ENCODE measurements at regions not wholly inside any gene's neighbourhood (a gene's known extent, or its start where the extent isn't known, plus 50 kb on each side); places are given as distances from the start of the nearest gene placed in this dataset.

DNA sequence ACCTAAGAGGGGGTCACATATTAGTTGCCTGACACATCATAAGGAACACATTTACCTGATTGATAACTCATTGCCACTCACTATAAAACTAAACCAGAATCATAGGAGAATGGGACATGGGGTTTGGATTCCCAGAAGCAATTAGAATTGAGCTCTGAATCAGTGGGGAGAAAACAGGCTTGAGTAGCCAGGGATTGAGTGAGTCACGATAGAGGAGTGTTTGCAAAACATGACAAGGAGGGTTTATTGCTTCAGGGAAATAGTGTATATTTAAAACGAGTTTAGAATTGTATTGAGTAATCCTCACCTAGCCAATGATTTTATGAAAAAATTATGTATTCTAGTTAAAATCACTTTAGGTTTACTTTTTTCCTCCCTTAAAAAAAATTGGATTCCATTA, 101.1 kb upstream of the THRB start:
- ChIA-PET POLR2A (ENCODE audit: unreplicated experiment) (no interaction called here), CTCF (no interaction called here)
- dilution Hi-C loops (cut with HindIII; ENCODE audit: low sequenced_read_pairs, unreplicated experiment), result no loop called here
- Histone ChIP-seq H3K23ac (ENCODE audit: low read depth, low read length) (no peak overlapping the region), H4K5ac (ENCODE audit: low read depth, low read length) (no peak overlapping the region), H3K18ac (ENCODE audit: low read depth, low read length) (no peak overlapping the region), H3K79me1 (ENCODE audit: low read depth in 1 of 2, low read length in 2 of 2) (no peaks in the 10 kb centered on the region), H3K4me1 (ENCODE audit: control insufficient read depth, insufficient read depth, low read length) (no peaks in the 10 kb centered on the region), H3K36me3 (ENCODE audit: control insufficient read depth, insufficient read depth, low read length) (no peaks in the 10 kb centered on the region), H3K14ac (replicated peaks; ENCODE audit: low read depth, low read length) (no peak overlapping the region), H3K27me3 (ENCODE audit: control insufficient read depth, insufficient read depth, low read length) (no peaks in the 10 kb centered on the region), H2AK5ac (ENCODE audit: low read depth, low read length) (no peak overlapping the region), H3K4ac (ENCODE audit: low read depth, low read length) (no peak overlapping the region), H3K9me3 (ENCODE audit: control insufficient read depth, insufficient read depth, low read length) (no peaks in the 10 kb centered on the region), H4K20me1 (ENCODE audit: insufficient read depth, low read length) (no peaks in the 10 kb centered on the region), H3K9ac (ENCODE audit: low read depth, low read length) (no peak overlapping the region), H2BK15ac (ENCODE audit: low read depth, low read length) (no peak overlapping the region), H3K4me3 (ENCODE audit: insufficient read depth, low read depth, low read length) (no peak overlapping the region), H2BK120ac (ENCODE audit: low read depth, low read length) (no peak overlapping the region), H2BK5ac (ENCODE audit: low read depth, low read length, poor library complexity, severe bottlenecking) (no peak overlapping the region), H2BK20ac (ENCODE audit: low read depth, low read length) (no peak overlapping the region), H2AK9ac (replicated peaks; ENCODE audit: low read depth, low read length, poor library complexity) (no peak overlapping the region), H3K27ac (ENCODE audit: insufficient read depth, low read length) (no peak overlapping the region), H4K91ac (ENCODE audit: insufficient read depth, low read depth, low read length) (no peak overlapping the region), H3K9me1 (ENCODE audit: insufficient read depth, low read length) (no peaks in the 10 kb centered on the region), H3K4me2 (ENCODE audit: low read depth, low read length) (no peak overlapping the region), H4K8ac (ENCODE audit: low read depth in 2 of 2, low read length in 2 of 2) (no peak overlapping the region), H2AFZ (replicated peaks; ENCODE audit: low read length, poor library complexity) (no peak overlapping the region), H3K56ac (ENCODE audit: extremely low read depth, insufficient read depth, low read length) (no peak overlapping the region)
- WGBS, 2 experiments (ENCODE audit: extremely low coverage in 2 of 2, insufficient read length in 1 of 2), result no CpG with 5 or more reads among the region's 2 CpGs
- intact Hi-C loops (cut with micrococcal nuclease), result no loop called here
- no peak; the same call in 1 of the 2 replicates for ATAC-seq (ENCODE audit: low read depth)
- no TSS peak for BruUV-seq (replicated peaks)
- TF ChIP-seq CEBPB (IDR thresholded peaks at IDR 0.05; ENCODE audit: low read depth, low read length) (no peak), POLR2A (IDR thresholded peaks at IDR 0.05; ENCODE audit: low read depth, low read length) (no peak), RAD21 (IDR thresholded peaks at IDR 0.05; ENCODE audit: low read length) (no peak), CHD1 (IDR thresholded peaks at IDR 0.05; ENCODE audit: low read depth, low read length) (no peak), MAFK (IDR thresholded peaks at IDR 0.05; ENCODE audit: low read depth, low read length) (no peak), NFE2L2 (IDR thresholded peaks at IDR 0.05; ENCODE audit: low read depth, low read length) (no peak), RFX5 (IDR thresholded peaks at IDR 0.05; ENCODE audit: low read depth, low read length) (no peak), RCOR1 (IDR thresholded peaks at IDR 0.05; ENCODE audit: insufficient replicate concordance, low read length) (no peak), USF2 (IDR thresholded peaks at IDR 0.05; ENCODE audit: low read depth, low read length) (no peak), MAZ (IDR thresholded peaks at IDR 0.05; ENCODE audit: borderline replicate concordance, low read depth, low read length) (no peak), MXI1 (IDR thresholded peaks at IDR 0.05; ENCODE audit: borderline replicate concordance, low read depth, low read length) (no peak), SMC3 (IDR thresholded peaks at IDR 0.05; ENCODE audit: low read depth, low read length) (no peak), BHLHE40 (IDR thresholded peaks at IDR 0.05; ENCODE audit: low read depth, low read length) (no peak), FOS (IDR thresholded peaks at IDR 0.05; ENCODE audit: low read depth, low read length) (no peak)
- TF ChIP-seq, protein P1, sequence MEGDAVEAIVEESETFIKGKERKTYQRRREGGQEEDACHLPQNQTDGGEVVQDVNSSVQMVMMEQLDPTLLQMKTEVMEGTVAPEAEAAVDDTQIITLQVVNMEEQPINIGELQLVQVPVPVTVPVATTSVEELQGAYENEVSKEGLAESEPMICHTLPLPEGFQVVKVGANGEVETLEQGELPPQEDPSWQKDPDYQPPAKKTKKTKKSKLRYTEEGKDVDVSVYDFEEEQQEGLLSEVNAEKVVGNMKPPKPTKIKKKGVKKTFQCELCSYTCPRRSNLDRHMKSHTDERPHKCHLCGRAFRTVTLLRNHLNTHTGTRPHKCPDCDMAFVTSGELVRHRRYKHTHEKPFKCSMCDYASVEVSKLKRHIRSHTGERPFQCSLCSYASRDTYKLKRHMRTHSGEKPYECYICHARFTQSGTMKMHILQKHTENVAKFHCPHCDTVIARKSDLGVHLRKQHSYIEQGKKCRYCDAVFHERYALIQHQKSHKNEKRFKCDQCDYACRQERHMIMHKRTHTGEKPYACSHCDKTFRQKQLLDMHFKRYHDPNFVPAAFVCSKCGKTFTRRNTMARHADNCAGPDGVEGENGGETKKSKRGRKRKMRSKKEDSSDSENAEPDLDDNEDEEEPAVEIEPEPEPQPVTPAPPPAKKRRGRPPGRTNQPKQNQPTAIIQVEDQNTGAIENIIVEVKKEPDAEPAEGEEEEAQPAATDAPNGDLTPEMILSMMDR (conservative IDR thresholded peaks at IDR 0.05; ENCODE audit: low read depth, low read length), result no peak
- in situ Hi-C loops (cut with MboI; ENCODE audit: low sequenced_read_pairs), result no loop called here
- DNase-seq, result no peak
